Upper lobe of left lung (tissue), 6 donors: ENCODE measurements at regions not wholly inside any gene's neighbourhood (a gene's known extent, or its start where the extent isn't known, plus 50 kb on each side); places are given as distances from the start of the nearest gene placed in this dataset.

Experiments used
- ATAC-seq, 2 donors: fragments of 200-7000 bp; cut with Tn5 transposase; one replicate each; pipeline ENCODE4 v1.9.1; 2022; ENCODE audit warnings: mild to moderate bottlenecking in 2 of 2, moderate library complexity in 2 of 2; ENCODE audit not compliant: low FRiP score in 2 of 2
- DNase-seq, 2 donors: peaks; one replicate each; pipeline ENCODE4 v3.0.0-alpha.2; 2019 to 2020
- H3K27ac ChIP-seq, 4 donors: fragments of 200-600 bp; sonication (generic); one replicate each; pipeline ENCODE4 v1.5.1; 2016 to 2019
- H3K27me3 ChIP-seq, 4 donors: fragments of 200-600 bp; sonication (generic); one replicate each; pipeline ENCODE4 v1.5.1; 2017 to 2019
- H3K36me3 ChIP-seq, 4 donors: fragments of 200-600 bp; sonication (generic); one replicate each; pipeline ENCODE4 v1.5.1; 2016 to 2019
- H3K4me1 ChIP-seq, 4 donors: fragments of 200-600 bp; sonication (generic); one replicate each; pipeline ENCODE4 v1.5.1; 2018 to 2019
- H3K4me3 ChIP-seq, 4 donors: fragments of 200-600 bp; sonication (generic); one replicate each; pipeline ENCODE4 v1.5.1; 2017 to 2019; ENCODE audit warnings: mild to moderate bottlenecking in 2 of 4, moderate library complexity in 1 of 4
- H3K9me3 ChIP-seq, 4 donors: fragments of 200-600 bp; sonication (generic); one replicate each; pipeline ENCODE4 v1.5.1; 2018 to 2019
- EP300 ChIP-seq, 4 donors: sonication (generic); formaldehyde crosslinking; IDR thresholded peaks; one replicate each; pipeline ENCODE4 v1.5.1; 2017; ENCODE audit warnings: antibody characterized with exemption in 4 of 4, control low read depth in 2 of 4
- POLR2A ChIP-seq, 4 donors: fragments of 450-650 bp; IDR thresholded peaks; one replicate each; pipeline ENCODE4 v1.5.1; 2016 to 2017; ENCODE audit warnings: antibody characterized with exemption in 4 of 4, mild to moderate bottlenecking in 2 of 4
- POLR2AphosphoS5 ChIP-seq, 2 donors: sonication (generic); formaldehyde crosslinking; IDR thresholded peaks; one replicate each; pipeline ENCODE4 v1.5.1; 2017; ENCODE audit warnings: antibody characterized with exemption in 2 of 2
- WGBS, 2 donors: methylation state at CpG; one replicate each; pipeline ENCODE4 v1.1.5; 2017 to 2018; 5-methylcytosine and 5-hydroxymethylcytosine counted together
- TF ChIP-seq, protein P1 (sequence below), 6 experiments: fragments of 450-650 bp in 4 of 6; fragments of 200-600 bp in 2 of 6; sonication (generic) in 2 of 6; IDR thresholded peaks; one replicate each; pipeline ENCODE4 v1.5.1; 2016 to 2019; ENCODE audit warnings: antibody characterized with exemption in 6 of 6
- donor health status: DM: no; HTN: no; CAD: no; lungs with moderate emphysema.
- donor health status: DM: no; HTN: yes; CAD: no; lungs with severe emphysema.

DNA sequence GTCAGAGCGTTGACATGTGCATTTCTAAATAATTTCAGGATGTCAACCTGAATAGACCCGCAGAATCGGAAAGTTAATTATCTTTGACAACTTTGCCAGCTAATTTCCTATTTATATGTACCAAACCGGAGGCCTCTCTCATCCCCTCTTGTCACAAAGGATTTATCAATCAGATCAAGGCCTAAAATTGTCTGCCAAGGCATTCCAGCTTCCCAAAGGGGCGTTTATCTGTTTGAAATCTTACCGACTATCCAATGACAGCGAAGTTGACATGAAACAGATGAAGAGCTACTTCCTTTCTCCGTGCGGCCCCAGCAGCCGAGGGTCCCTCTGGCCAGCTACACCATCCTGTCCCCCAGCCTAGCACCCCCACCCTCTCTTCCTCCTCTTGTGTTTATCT, 223.7 kb upstream of the DYNLRB2 start:
- DNase-seq (no peak), ATAC-seq (no peak)
- 49 to 50% methylated on average over 10 of the region's 10 CpGs for WGBS, 2 donors
- H3K4me1 ChIP-seq, result no peaks in the 10 kb centered on the region
- H3K27me3 ChIP-seq, result no peaks in the 10 kb centered on the region
- no peaks in the 10 kb centered on the region for H3K36me3 ChIP-seq
- H3K27ac ChIP-seq, result peak overlapping the region in 2 of 4 donors; percentile 0 to 2
- TF ChIP-seq, protein P1, sequence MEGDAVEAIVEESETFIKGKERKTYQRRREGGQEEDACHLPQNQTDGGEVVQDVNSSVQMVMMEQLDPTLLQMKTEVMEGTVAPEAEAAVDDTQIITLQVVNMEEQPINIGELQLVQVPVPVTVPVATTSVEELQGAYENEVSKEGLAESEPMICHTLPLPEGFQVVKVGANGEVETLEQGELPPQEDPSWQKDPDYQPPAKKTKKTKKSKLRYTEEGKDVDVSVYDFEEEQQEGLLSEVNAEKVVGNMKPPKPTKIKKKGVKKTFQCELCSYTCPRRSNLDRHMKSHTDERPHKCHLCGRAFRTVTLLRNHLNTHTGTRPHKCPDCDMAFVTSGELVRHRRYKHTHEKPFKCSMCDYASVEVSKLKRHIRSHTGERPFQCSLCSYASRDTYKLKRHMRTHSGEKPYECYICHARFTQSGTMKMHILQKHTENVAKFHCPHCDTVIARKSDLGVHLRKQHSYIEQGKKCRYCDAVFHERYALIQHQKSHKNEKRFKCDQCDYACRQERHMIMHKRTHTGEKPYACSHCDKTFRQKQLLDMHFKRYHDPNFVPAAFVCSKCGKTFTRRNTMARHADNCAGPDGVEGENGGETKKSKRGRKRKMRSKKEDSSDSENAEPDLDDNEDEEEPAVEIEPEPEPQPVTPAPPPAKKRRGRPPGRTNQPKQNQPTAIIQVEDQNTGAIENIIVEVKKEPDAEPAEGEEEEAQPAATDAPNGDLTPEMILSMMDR (IDR thresholded peaks at IDR 0.05), result no peak
- TF ChIP-seq POLR2A (IDR thresholded peaks at IDR 0.05) (no peak), POLR2AphosphoS5 (IDR thresholded peaks at IDR 0.05) (no peak), EP300 (IDR thresholded peaks at IDR 0.05) (no peak)
- no peaks in the 10 kb centered on the region for H3K9me3 ChIP-seq
- H3K4me3 ChIP-seq, result no peak overlapping the region

DNA sequence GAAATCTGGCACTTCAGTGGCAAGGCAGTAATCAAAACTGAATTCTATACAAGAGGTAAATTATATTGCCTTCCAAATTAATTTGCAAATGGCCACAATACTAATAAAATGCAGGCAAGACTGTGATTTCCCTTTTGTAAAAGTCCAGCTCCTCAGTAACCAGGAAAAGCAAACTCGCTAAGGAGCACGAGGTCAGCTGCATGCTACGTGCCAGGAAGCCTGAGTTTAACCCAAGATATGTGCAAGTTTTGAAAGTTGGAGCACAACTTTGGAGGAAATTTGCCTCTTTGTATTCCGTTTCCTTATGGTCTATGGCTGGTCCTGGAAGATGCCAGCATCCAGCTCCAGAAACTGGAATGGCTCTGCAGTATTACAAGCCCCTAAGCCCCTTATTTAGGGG, 226.8 kb upstream of the DYNLRB2 start:
- Histone ChIP-seq H3K36me3 (no peaks in the 10 kb centered on the region), H3K27me3 (no peaks in the 10 kb centered on the region), H3K27ac (no peak overlapping the region), H3K9me3 (no peaks in the 10 kb centered on the region), H3K4me3 (no peak overlapping the region), H3K4me1 (no peaks in the 10 kb centered on the region)
- TF ChIP-seq POLR2A (IDR thresholded peaks at IDR 0.05) (no peak), EP300 (IDR thresholded peaks at IDR 0.05) (no peak), POLR2AphosphoS5 (IDR thresholded peaks at IDR 0.05) (no peak)
- TF ChIP-seq, protein P1 (IDR thresholded peaks at IDR 0.05), result no peak
- DNase-seq (no peak), ATAC-seq (no peak)
- 49 to 58% methylated on average over 4 of the region's 4 CpGs for WGBS, 2 donors

DNA sequence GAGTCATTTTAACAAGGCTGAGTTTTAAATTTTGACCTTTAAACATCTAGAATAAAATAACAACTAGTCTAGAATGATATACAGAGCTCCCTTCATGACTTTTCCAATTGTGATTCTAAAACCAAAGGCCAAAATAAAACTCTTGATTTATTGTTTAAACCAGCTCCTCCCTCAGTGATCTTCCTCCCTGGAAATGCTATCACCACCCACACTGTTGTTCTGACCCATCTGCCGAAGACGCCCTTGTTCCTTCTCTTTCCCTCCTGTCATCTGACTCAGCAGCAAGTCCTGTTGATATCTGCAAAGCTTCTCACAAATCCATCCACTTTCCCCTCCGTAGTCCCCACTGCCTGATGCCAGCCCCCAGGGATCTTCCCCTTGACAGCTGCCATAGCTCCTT, 231.6 kb upstream of the DYNLRB2 start:
- Histone ChIP-seq H3K9me3 (no peaks in the 10 kb centered on the region), H3K4me3 (no peak overlapping the region), H3K27ac (no peak overlapping the region), H3K4me1 (no peaks in the 10 kb centered on the region), H3K36me3 (no peaks in the 10 kb centered on the region), H3K27me3 (no peaks in the 10 kb centered on the region)
- ATAC-seq (peak in 1 of 2 donors; percentile 59), DNase-seq (no peak)
- WGBS, 2 donors, result 85 to 90% methylated on average over 3 of the region's 3 CpGs
- TF ChIP-seq EP300 (IDR thresholded peaks at IDR 0.05) (no peak), POLR2AphosphoS5 (IDR thresholded peaks at IDR 0.05) (no peak), POLR2A (IDR thresholded peaks at IDR 0.05) (no peak)
- TF ChIP-seq, protein P1 (IDR thresholded peaks at IDR 0.05), result no peak

DNA sequence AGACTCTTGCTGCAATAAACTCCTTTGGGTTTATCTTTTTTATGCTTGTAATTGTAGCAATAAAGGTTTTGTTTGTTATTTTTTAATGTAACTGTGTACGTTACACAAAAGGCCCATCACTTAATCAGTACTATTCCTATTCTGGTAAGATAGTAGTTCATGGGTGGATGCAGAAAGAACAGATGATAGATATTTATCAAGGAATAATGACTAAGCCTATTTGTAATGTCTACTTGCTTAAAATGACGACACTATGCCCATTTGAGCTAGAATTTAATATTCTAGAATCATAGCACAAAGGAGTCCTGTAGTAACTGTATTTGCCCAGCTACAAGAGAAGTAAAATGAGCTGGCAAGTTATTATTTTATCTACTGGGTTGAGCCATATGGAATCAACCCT, 235.4 kb upstream of the DYNLRB2 start:
- Histone ChIP-seq H3K4me1 (peaks cover 0 to 5% (median 0%) of the 10 kb centered on the region in 4 donors), H3K9me3 (no peaks in the 10 kb centered on the region), H3K27ac (no peak overlapping the region), H3K36me3 (no peaks in the 10 kb centered on the region), H3K27me3 (no peaks in the 10 kb centered on the region), H3K4me3 (no peak overlapping the region)
- 83 to 86% methylated on average over 2 of the region's 2 CpGs for WGBS, 2 donors
- ATAC-seq (peak in 1 of 2 donors; percentile 51), DNase-seq (no peak)
- TF ChIP-seq, protein P1 (IDR thresholded peaks at IDR 0.05), result no peak
- no peak for TF ChIP-seq EP300 (IDR thresholded peaks at IDR 0.05)
- TF ChIP-seq POLR2AphosphoS5 (IDR thresholded peaks at IDR 0.05), result no peak
- TF ChIP-seq POLR2A (IDR thresholded peaks at IDR 0.05), result no peak

DNA sequence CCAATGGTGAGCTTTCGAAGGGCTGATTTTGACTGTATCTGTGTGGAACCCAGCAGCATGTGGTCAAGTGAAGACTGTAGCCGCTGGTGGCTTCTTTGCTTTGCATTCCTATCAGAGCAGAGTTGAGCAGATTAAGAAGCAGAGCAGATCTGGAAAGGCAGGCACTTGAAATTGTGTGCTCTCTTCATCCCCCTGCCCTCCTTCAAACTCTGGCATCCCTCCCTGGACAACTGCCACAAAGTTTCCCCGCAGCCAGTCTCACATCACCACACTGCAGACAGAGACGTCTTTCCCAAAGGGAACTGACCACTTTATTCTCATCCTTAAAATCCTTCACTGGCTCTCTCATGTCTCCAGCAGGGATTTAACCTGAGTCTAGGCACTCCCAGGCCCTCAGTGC, 237.1 kb upstream of the DYNLRB2 start:
- no peak overlapping the region for H3K4me3 ChIP-seq
- H3K36me3 ChIP-seq, result no peaks in the 10 kb centered on the region
- H3K4me1 ChIP-seq, result peaks cover 0 to 9% (median 1%) of the 10 kb centered on the region in 4 donors
- H3K27ac ChIP-seq, result no peak overlapping the region
- no peaks in the 10 kb centered on the region for H3K27me3 ChIP-seq
- 61 to 72% methylated on average over 4 of the region's 4 CpGs for WGBS, 2 donors
- ATAC-seq (no peak), DNase-seq (no peak)
- no peaks in the 10 kb centered on the region for H3K9me3 ChIP-seq
- TF ChIP-seq EP300 (IDR thresholded peaks at IDR 0.05) (no peak), POLR2AphosphoS5 (IDR thresholded peaks at IDR 0.05) (no peak), POLR2A (IDR thresholded peaks at IDR 0.05) (no peak)
- TF ChIP-seq, protein P1 (IDR thresholded peaks at IDR 0.05), result no peak
